Fibroblast of pulmonary artery (primary cell): ENCODE measurements at regions not wholly inside any gene's neighbourhood (a gene's known extent, or its start where the extent isn't known, plus 50 kb on each side); places are given as distances from the start of the nearest gene placed in this dataset.
"Not testable (repeated sequence)": the region's sequence is repeated elsewhere in the genome, so short reads cannot be mapped to it uniquely, and the experiment has no call there.

ENCODE experiments used
- DNase-seq: peaks from one replicate; pipeline ENCODE4 v3.0.0-alpha.2; 2010; ENCODE audit warnings: low read depth
- H3K4me3 ChIP-seq: replicated peaks from 2 replicates; pipeline ENCODE4 v1.5.1; 2011; ENCODE audit warnings: low read depth, mild to moderate bottlenecking, control low read depth, low read length, moderate library complexity
- CTCF ChIP-seq: IDR thresholded peaks from 2 replicates; pipeline ENCODE4 v1.5.1; 2011; ENCODE audit warnings: mild to moderate bottlenecking, control low read depth, low read length, inconsistent platforms; ENCODE audit errors: missing control alignments

DNA sequence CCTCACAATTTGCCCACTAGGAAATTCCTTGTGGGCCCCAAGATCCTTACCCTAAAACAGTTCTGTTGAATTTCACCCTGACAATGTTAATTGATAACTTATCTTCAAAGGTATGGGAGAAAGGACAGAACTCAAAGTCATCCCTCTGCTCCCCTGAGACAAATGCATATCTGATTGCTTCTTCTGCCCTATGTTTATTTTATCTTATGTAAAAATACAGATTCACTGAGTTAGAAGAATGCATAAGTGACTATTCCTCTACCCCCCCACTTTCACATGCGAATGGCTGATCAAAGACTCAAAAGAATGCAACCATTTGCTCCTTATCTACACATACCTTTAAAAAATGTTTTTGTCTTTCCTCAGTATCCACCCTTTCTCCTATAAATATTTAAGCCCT lies 235.7 kb upstream of the SEMA3C start:
- no peak for TF ChIP-seq CTCF
- DNase-seq, result no peak

DNA sequence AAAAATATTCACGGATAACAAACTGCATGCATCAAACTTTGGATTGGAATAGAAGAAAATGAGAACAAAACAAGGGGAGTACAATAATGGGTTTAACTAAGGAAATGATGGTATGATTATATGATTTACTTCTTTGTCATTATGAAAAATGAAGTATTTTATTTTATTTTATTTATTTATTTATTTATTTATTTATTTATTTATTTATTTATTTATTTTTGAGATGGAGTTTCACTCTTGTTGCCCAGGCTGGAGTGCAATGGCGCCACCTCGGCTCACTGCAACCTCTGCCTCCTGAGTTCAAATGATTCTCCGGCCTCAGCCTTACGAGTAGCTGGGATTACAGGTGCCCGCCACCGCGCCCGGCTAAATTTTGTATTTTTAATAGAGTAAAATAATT lies 234.1 kb upstream of the SEMA3C start:
- DNase-seq, H3K4me3 ChIP-seq: not testable (repeated sequence)

More for the DNA sequence above, 235.7 kb upstream of the SEMA3C start:
- H3K4me3 ChIP-seq, result no peak overlapping the region

DNA sequence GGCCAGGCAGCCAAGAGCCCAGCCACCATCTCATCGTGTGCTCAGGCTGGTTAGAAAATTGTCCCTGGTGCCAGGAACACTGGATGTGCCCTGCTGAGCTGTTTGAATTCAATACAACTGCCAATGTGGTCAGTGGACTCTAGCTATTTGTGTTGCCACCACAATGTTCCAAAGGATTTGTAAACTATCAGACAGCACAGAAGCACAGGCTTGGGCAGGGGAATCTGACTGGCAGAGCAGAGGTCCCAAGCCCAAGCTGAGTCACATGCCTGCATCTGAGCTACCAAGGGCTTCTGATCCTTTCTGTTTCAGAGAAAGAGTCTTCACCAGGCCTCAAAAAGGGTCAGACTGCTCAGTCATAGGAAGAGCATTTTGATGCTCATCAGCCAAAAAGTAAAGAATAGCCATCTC lies 232.1 kb upstream of the SEMA3C start:
- TF ChIP-seq CTCF, result no peak
- no peak for DNase-seq
- no peak overlapping the region for H3K4me3 ChIP-seq

- H3K4me3 ChIP-seq, result no peak overlapping the region
- DNase-seq, result no peak
- TF ChIP-seq CTCF, result no peak
Measured at GRCh38 chr7:81143856-81144255, 225.0 kb upstream of the SEMA3C start.

- not testable (repeated sequence) for H3K4me3 ChIP-seq, DNase-seq
Measured at GRCh38 chr7:81141257-81142205, 222.7 kb upstream of the SEMA3C start.

- no peak overlapping the region for H3K4me3 ChIP-seq
- TF ChIP-seq CTCF, result no peak
- DNase-seq, result no peak
Measured at GRCh38 chr7:81140775-81141174, 221.9 kb upstream of the SEMA3C start.

- TF ChIP-seq CTCF, result no peak
- DNase-seq, result no peak
- no peak overlapping the region for H3K4me3 ChIP-seq
Measured at GRCh38 chr7:81140252-81140651, 221.4 kb upstream of the SEMA3C start.

- TF ChIP-seq CTCF, result no peak
- H3K4me3 ChIP-seq, result no peak overlapping the region
- no peak for DNase-seq
Measured at GRCh38 chr7:81138870-81139269, 220.0 kb upstream of the SEMA3C start.
